H1 (cell line): ENCODE measurements at regions not wholly inside any gene's neighbourhood (a gene's known extent, or its start where the extent isn't known, plus 50 kb on each side); places are given as distances from the start of the nearest gene placed in this dataset.

Source experiments
- BCL11A ChIP-seq, 2 experiments: IDR thresholded peaks; one replicate each; pipeline ENCODE4 v1.6.1; 2011; ENCODE audit warnings: low read depth in 2 of 2, low read length in 2 of 2, mild to moderate bottlenecking in 2 of 2
- BRCA1 ChIP-seq: IDR thresholded peaks from 2 replicates; pipeline ENCODE4 v1.6.1; 2012; ENCODE audit warnings: low read depth, low read length, improper control_type of control experiment
- CBX5 ChIP-seq: fragments of 300-800, 300-1000 bp; sonication (generic); IDR thresholded peaks from 2 replicates; pipeline ENCODE4 v1.7.1; 2016; ENCODE audit warnings: antibody characterized with exemption, low read length, low read depth
- CHD7 ChIP-seq: fragments of 300-600 bp; sonication (generic); IDR thresholded peaks from 2 replicates; pipeline ENCODE4 v1.7.1; 2012; ENCODE audit warnings: low read length, moderate library complexity, mild to moderate bottlenecking, inconsistent platforms; ENCODE audit not compliant: insufficient replicate concordance
- CREB1 ChIP-seq: IDR thresholded peaks from 2 replicates; pipeline ENCODE4 v1.6.1; 2012; ENCODE audit warnings: inconsistent platforms
- GABPA ChIP-seq: IDR thresholded peaks from 2 replicates; pipeline ENCODE4 v1.6.1; 2011; ENCODE audit warnings: mild to moderate bottlenecking, low read length, moderate library complexity, borderline replicate concordance; ENCODE audit not compliant: insufficient read depth
- JUND ChIP-seq: IDR thresholded peaks from 2 replicates; pipeline ENCODE4 v1.6.1; 2011; ENCODE audit warnings: mild to moderate bottlenecking, improper control_type of control experiment, low read length
- NRF1 ChIP-seq: IDR thresholded peaks from 2 replicates; pipeline ENCODE4 v1.6.1; 2011; ENCODE audit warnings: mild to moderate bottlenecking, low read depth, low read length, improper control_type of control experiment
- SIRT6 ChIP-seq: IDR thresholded peaks from one replicate; pipeline ENCODE4 v1.7.1; 2012; ENCODE audit warnings: low read length, inconsistent platforms
- SIX5 ChIP-seq: IDR thresholded peaks from 2 replicates; pipeline ENCODE4 v1.6.1; 2011; ENCODE audit warnings: mild to moderate bottlenecking, low read depth, low read length
- TAF1 ChIP-seq: IDR thresholded peaks from 2 replicates; pipeline ENCODE4 v1.6.1; 2011; ENCODE audit warnings: mild to moderate bottlenecking, low read depth, low read length
- TBP ChIP-seq: IDR thresholded peaks from 2 replicates; pipeline ENCODE4 v1.6.1; 2011; ENCODE audit warnings: low read depth, low read length, improper control_type of control experiment
- TCF12 ChIP-seq: IDR thresholded peaks from 2 replicates; pipeline ENCODE4 v1.6.1; 2011; ENCODE audit warnings: low read depth, mild to moderate bottlenecking, low read length

- TF ChIP-seq CHD7 (no peak), NRF1 (no peak), TAF1 (no peak), CBX5 (no peak), TBP (no peak), JUND (no peak), BRCA1 (no peak), BCL11A (IDR thresholded peaks at IDR 0.05; ENCODE audit: low read depth in 2 of 2, low read length in 2 of 2) (no peak), SIX5 (no peak), CREB1 (no peak), GABPA (no peak), TCF12 (no peak), SIRT6 (no peak)
These were observed 139.8 kb downstream of the ADSS2 start (continued) for GRCh38 chr1:244311784-244312532.
